NCI-H526 treated with DMSO at 0.1 percent for 48 hours (cell line): ENCODE measurements at regions not wholly inside any gene's neighbourhood (a gene's known extent, or its start where the extent isn't known, plus 50 kb on each side); places are given as distances from the start of the nearest gene placed in this dataset.
"Not testable (repeated sequence)": the region's sequence is repeated elsewhere in the genome, so short reads cannot be mapped to it uniquely, and the experiment has no call there.

Experiments used
- DNase-seq: peaks from one replicate; lab custom pipeline; 2025; lab: John Stamatoyannopoulos, UW

GRCh38 chr22:49721211-49721763, 106.4 kb downstream of the BRD1 start:
- DNase-seq = no peak

GRCh38 chr22:49720279-49720959, 107.3 kb downstream of the BRD1 start:
- no peak for DNase-seq

- DNase-seq = no peak
Observed at GRCh38 chr22:49719046-49719445, 108.6 kb downstream of the BRD1 start.

DNA sequence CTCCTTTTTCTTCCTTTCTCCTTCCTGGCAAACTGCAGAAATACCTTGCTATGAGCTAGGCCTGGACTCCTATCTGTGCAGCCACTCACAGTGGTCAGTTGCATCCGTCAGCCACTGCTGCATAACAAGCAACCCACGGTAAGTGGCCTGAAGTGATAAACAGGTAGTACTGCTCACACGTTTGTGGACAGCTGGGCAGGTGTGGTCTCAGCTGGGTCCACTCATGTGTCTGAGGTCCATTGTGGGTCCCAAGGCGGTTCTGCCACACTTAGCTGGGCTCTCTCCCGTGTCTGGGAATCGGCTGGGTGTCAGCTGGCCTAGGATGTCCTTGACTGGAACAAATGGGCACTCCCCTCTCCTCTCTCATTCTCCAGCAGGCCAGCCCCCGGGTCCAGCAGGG, 109.3 kb downstream of the BRD1 start:
- no peak for DNase-seq

DNA sequence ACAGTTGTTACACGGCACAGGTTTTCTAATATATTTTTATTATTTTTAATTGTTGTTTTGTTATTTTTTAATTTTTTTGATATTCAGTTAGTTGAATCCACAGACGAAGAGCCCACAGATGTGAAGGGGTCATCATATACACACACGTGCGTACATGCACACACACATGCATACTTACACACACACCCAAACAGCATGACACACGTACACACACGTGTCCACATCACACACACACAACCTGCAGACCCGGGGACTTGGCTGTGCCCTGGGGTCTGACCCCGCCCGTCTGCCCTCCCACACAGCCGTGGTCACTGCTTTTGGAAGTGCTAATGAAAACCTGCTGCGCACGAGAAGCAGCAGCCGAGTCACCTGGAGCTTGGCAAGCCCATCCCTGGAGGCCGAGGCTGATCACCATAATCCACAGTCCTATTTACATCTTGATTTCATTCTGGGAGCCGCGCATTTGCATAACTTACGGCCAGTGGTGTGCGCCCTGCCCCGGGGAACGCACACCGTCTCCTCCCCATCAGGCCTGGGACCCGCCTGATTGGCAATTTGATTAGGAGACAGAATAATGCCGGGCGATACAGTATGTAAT, 110.3 kb downstream of the BRD1 start:
- peak; percentile 80 for DNase-seq

- no peak for DNase-seq
Observed at GRCh38 chr22:49716441-49716840, 111.2 kb downstream of the BRD1 start.

- no peak for DNase-seq
Observed at GRCh38 chr22:49715450-49715849, 112.2 kb downstream of the BRD1 start.

DNA sequence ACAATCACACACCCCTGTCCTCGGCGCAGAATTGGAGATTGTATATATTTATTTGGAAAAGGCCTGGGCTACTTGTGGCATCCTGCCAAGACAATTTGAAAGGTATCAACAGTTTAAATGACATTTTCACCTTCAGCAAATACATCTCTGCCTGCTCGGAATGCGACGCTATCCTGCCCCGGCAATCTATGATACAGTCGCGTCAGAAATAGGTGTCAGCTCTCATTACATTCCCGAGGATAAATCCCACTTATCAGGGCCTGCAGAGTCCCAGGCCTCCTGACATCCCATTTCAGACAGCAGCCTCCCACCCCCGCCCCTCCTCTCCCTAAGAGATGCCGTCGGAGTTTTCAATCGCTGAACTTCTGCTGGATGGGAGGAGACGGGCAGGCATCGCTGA, 114.7 kb downstream of the BRD1 start:
- DNase-seq = no peak

DNA sequence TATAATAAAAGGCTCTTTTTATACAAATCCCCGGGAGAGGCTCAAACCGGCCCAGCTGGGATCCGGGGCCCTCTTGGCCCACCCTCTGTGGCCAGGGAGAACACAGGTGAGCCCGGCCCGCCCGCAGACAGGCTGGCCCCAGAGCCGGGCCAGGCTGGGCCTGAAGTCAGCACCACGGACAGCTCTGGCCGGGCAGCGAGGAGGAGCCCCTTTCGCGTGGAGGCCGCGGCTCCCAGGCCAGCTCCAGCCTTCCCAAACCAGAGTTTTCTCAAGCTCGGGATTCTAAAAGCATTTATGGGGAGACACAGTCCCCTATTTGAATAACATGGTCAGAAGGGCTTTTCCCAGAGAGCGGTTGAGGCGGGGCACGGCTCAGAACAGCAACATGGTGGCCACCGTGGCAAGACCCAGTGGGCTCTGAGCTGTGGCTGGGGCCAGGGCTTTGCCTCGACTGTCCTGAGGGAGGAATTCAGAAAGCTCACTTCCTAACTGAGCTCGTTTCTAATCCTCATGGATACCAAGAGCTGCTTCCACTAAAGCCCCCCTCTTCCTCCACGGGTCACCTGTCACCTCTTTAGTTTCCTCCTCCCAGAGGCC, 115.4 kb downstream of the BRD1 start:
- no peak for DNase-seq

DNA sequence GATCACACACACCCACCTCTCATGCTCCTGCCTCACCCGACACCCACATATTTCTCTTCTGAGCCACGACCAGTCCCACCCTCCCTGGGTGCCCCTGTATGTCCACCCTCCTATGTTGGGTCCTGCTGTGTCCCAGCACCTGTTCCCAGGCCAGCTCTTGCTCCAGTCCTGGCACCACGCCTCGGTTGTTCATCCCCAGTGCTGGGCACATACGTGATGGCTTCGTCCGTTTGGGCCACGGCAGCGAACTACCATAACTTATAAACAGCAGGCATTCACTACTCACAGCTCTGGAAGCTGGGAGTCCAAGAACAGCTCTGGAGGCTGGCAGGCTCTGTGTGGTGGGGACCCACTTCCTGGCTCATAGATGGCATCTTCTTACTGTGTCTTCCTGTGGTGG, 116.9 kb downstream of the BRD1 start:
- no peak for DNase-seq

GRCh38 chr22:49709464-49709863, 118.2 kb downstream of the BRD1 start:
- DNase-seq = no peak

DNA sequence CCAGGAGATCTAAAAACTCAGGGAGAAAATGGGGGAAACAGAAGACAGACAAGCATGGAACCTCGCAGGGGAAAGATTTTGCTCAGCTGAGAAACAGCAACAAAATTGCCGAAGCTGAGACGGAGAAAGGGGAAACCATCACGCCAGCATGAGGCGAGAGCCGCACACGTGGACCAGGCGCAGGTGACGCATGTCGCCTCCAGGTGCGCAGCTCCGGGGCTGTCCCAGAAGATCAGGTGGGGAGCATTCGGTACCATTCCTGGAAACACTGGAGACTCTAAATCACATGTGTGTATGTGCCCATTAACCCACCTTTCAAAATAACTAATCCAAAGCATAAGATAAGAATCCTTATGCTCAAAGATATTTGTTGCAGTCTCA, 121.7 kb downstream of the BRD1 start:
- DNase-seq = no peak

DNA sequence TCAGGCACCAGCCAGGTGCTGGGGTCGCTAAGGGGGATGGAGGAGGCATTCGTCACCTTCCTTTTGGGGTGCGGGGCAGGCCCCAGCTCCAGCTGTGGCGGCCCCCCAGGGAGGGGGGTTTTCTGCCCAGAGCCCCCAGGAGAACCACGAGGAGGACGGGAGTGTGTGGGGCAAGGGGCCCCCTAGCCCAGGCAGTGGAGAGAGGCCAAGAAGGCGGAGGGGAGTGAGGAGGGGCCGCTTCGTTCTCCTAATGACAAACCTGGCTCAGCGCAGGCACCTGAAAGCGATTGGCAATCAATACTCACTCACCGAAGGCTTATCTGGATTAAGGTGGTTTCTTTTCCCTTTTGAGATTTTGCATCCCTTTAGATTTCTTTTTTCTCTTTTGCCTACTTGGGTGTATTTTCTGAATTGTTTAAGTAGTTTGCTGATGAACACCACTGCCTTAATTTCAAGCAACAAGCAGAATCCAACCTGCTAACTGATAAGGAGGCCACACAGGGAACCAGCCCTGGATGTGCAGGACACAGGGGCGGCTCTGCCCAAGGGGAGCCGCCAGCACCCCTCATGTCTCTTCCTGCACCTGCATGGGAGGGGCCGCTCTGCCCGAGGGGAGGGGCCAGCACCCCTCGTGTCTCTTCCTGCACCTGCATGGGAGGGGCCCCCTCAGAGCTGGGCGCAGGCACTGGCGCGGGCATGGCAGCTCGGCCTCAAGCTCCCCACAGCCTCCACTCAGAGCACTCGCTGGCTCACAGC, 122.3 kb downstream of the BRD1 start:
- no peak for DNase-seq

GRCh38 chr22:49704345-49705215, 123.1 kb downstream of the BRD1 start:
- DNase-seq = no peak

GRCh38 chr22:49703990-49704344, 123.7 kb downstream of the BRD1 start:
- DNase-seq = no peak

- DNase-seq = no peak
Observed at GRCh38 chr22:49703505-49703904, 124.2 kb downstream of the BRD1 start.

GRCh38 chr22:49702068-49702397, 125.6 kb downstream of the BRD1 start:
- no peak for DNase-seq

DNA sequence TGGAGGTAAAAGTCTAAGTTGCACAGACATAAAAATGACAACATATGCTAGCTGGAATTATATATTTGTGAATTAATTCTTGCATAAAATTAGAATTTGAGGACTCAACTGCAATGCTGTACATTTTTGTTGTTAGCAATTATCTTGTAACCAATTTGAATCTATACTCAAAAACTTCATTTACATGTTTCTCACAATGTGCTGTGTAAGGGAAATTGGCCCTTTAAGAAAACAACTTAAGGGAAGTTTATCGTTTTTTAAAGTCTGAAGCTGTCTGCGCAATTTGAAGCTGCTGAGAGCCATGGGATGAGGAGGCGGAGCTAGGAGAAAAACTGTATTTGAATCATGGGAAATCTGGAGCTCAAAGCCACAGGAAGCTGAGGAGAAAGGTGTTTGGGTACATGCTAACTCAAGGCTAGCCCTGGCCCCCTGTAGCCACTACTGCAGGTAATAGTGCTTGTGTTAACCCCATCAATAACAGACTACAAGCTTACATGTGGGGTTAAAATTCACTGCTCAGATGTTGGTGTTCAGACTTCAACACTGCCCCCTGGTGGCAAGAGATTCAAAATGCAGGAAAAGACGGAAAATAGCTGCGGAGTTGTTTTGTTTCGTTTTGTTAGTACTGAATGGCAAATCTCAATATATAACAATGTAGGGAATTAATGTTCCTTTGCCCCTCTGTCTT, 126.1 kb downstream of the BRD1 start:
- DNase-seq = no peak

GRCh38 chr22:49699928-49700498, 127.7 kb downstream of the BRD1 start:
- no peak for DNase-seq

GRCh38 chr22:49699476-49699875, 128.2 kb downstream of the BRD1 start:
- no peak for DNase-seq

DNA sequence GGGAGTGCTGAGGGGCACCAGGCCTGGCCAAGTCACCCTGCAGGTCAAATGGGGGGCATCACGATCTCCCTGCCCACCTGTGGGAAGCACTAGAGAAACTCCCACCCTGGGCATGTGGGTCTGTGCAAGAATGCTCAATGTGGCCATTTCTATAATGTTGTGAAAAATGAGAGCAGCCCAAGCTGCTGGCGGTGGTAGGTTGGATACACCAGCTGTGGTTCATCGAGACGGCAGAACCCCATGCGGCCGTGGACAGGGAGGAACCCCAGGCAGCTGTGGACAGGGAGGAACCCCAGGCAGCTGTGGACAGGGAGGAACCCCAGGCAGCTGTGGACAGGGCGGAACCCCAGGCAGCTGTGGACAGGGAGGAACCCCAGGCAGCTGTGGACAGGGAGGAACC, 129.1 kb downstream of the BRD1 start:
- not testable (repeated sequence) for DNase-seq
